ENCODE measurements at regions not wholly inside any gene's neighbourhood (a gene's known extent, or its start where the extent isn't known, plus 50 kb on each side); places are given as distances from the start of the nearest gene placed in this dataset.

GRCh38 chr7:73974101-73974947 is 53.6 kb upstream of the ELN start:
- no peaks in the 10 kb centered on the region for H3K9me3 Mint-ChIP-seq
- no peak overlapping the region for H3K4me3 Mint-ChIP-seq
- CTCF ChIA-PET, result no interaction called here
- H3K27ac Mint-ChIP-seq, result no peak overlapping the region
- POLR2A ChIA-PET, result no interaction called here
- DNase-seq, result no peak
- intact Hi-C loops (cut with micrococcal nuclease), result no loop called here
- ATAC-seq (ENCODE audit: low read depth), result no peak
- TF ChIP-seq CTCF (IDR thresholded peaks at IDR 0.05), result no peak
- H3K4me1 Mint-ChIP-seq, result peaks cover 15% of the 10 kb centered on the region
- no peaks in the 10 kb centered on the region for H3K27me3 Mint-ChIP-seq
- no peaks in the 10 kb centered on the region for H3K36me3 Mint-ChIP-seq (ENCODE audit: low read depth)

- Mint-ChIP-seq H3K27ac (no peak overlapping the region), H3K27me3 (no peaks in the 10 kb centered on the region), H3K4me3 (no peak overlapping the region), H3K36me3 (ENCODE audit: low read depth) (no peaks in the 10 kb centered on the region), H3K4me1 (peaks cover 16% of the 10 kb centered on the region), H3K9me3 (no peaks in the 10 kb centered on the region)
- CTCF ChIA-PET, result no interaction called here
- POLR2A ChIA-PET, result no interaction called here
- no peak for ATAC-seq (ENCODE audit: low read depth)
- DNase-seq, result no peak
- no peak for TF ChIP-seq CTCF (IDR thresholded peaks at IDR 0.05)
- intact Hi-C loops (cut with micrococcal nuclease), result loop anchor here (5.0 kb wide), 1 partner anchor 52 kb away; the partner anchor contains the start of gene ELN
Measured at GRCh38 chr7:73974948-73975926, 52.7 kb upstream of the ELN start.

- DNase-seq (peak; percentile 7), ATAC-seq (ENCODE audit: low read depth) (no peak)
- TF ChIP-seq CTCF (IDR thresholded peaks at IDR 0.05), result no peak
- no peaks in the 10 kb centered on the region for H3K9me3 Mint-ChIP-seq
- no peak overlapping the region for H3K4me3 Mint-ChIP-seq
- H3K4me1 Mint-ChIP-seq, result peaks cover 8% of the 10 kb centered on the region
- ChIA-PET CTCF (no interaction called here), POLR2A (no interaction called here)
- intact Hi-C loops (cut with micrococcal nuclease), result loop anchor here (5.0 kb wide), 1 partner anchor 50 kb away; the partner anchor contains the start of gene ELN
- no peaks in the 10 kb centered on the region for H3K27me3 Mint-ChIP-seq
- no peaks in the 10 kb centered on the region for H3K36me3 Mint-ChIP-seq (ENCODE audit: low read depth)
- no peak overlapping the region for H3K27ac Mint-ChIP-seq
Measured at GRCh38 chr7:73976761-73977618, 51.0 kb upstream of the ELN start.

DNA sequence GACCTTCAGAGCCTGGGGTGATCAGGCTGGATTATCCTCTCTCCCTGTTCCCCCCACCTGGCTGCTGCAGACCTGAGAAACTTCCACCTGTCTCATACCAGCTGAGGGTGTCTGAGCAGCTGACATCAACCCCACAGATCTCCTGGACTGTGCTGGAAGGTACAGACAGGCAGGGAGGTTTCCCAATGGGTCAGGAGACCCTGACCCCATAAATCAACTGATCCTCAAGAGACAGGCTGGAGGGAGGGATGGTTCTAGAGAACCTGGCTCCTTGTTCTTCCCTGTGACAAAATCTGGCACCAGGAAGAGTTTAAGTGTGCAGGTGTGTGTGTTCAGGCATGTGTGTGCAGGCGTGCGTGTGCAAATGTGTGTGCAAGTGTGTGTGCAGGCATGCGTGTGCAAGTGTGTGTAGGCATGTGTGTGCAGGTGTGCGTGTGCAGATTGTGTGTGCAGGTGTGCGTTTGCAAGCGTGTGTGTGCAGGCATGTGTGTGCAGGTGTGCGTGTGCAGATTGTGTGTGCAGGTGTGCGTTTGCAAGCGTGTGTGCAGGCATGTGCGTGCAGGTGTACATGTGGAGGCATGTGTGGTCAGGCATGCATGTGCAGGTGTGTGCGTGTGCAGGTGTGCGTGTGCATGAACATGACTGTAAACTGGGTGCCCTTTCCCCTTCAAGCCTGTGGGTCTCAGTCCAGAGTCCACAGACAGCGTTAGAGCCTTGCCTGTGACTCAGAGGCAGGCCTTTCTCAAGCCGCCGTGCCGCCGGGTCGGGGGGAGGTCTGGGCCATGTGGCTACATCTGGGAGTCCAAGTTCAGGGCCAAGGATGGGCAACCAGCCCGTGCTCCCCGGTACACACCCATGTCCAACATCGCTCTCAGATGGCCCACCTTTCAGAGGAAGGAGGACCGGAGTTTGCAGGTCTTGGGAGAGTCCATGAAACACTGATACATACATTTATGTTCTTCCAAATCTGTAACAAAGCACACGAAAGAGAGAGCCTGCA is 50.1 kb upstream of the ELN start:
- no peaks in the 10 kb centered on the region for H3K9me3 Mint-ChIP-seq
- DNase-seq, result no peak

More for the DNA sequence above, 50.1 kb upstream of the ELN start:
- ATAC-seq (ENCODE audit: low read depth), result no peak
- Mint-ChIP-seq H3K4me1 (peaks cover 8% of the 10 kb centered on the region), H3K4me3 (no peak overlapping the region), H3K27me3 (peaks cover 4% of the 10 kb centered on the region), H3K27ac (no peak overlapping the region), H3K36me3 (ENCODE audit: low read depth) (no peaks in the 10 kb centered on the region)
- intact Hi-C loops (cut with micrococcal nuclease), result loop anchor here (5.0 kb wide), 1 partner anchor 49 kb away; the partner anchor contains the start of gene ELN
- ChIA-PET POLR2A (no interaction called here), CTCF (no interaction called here)
- TF ChIP-seq CTCF (IDR thresholded peaks at IDR 0.05), result no peak

All from activated B cell treated with CpG ODN at 0.5 μM for 24 hours (primary cell).